Bone marrow (tissue), 2 donors: ENCODE measurements at regions not wholly inside any gene's neighbourhood (a gene's known extent, or its start where the extent isn't known, plus 50 kb on each side); places are given as distances from the start of the nearest gene placed in this dataset.

ENCODE experiments used
- DNase-seq, 2 donors: peaks; one replicate each; lab custom pipeline; 2025; lab: John Stamatoyannopoulos, UW

DNA sequence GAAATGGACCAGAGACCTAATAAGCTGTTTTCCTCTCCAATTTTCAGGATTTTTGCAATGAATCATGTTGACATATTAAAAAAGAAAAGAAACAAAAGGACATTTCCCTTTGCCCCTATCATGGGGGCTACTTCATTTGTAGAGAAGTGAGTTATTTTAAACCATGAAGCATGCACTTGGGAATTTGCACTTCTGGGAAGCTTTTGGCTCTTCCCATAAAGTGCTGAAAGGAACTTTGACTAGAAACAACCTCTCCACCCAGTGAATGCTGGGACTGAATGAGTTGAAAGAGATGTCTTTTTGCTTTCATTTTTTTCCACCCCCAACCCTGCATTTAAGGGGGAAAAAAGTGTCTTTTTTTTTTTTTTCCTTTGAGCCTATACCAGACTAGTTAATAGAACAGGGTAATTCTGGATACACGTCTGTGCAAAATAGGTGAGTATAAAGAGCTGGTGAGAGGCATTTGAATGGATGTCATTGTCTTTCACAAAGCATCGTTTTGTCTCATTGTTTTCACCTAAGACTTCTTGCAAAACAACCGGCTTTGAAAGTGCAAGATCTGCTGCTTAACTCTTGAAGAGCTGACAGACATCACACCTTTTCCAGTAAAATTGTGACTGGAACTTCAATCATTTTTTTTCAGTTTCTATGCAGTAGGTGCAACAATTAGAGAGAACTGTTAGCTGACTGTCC is 138.7 kb upstream of the BACH2 start:
- DNase-seq, result no peak

DNA sequence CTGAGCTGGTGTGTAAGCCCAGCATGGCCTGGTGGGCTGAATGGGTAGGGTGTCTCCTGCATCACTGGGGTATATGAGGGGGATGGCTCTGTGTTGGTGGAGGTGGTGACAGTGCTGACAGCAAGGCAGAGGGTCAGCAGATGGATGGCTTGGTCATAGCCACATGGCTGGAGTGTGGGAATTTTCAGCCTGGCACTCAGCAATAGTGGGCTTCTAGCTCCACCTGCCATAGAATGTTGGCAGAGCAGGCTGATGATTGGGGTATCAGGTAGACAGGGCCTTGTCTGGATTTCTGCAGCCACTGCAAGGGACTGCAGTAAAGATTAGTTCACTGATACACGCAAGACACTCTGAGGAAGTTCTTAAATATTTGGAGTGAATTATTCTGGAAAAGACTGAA is 137.5 kb upstream of the BACH2 start:
- no peak for DNase-seq

- no peak for DNase-seq
These were observed 136.3 kb upstream of the BACH2 start for GRCh38 chr6:90432937-90433336.

GRCh38 chr6:90432041-90432775 is 135.6 kb upstream of the BACH2 start:
- DNase-seq, result no peak

GRCh38 chr6:90431576-90431975 is 134.9 kb upstream of the BACH2 start:
- DNase-seq, result no peak

- DNase-seq, result no peak
These were observed 133.1 kb upstream of the BACH2 start for GRCh38 chr6:90429713-90430112.

- DNase-seq, result no peak
These were observed 131.9 kb upstream of the BACH2 start for GRCh38 chr6:90428514-90428913.

DNA sequence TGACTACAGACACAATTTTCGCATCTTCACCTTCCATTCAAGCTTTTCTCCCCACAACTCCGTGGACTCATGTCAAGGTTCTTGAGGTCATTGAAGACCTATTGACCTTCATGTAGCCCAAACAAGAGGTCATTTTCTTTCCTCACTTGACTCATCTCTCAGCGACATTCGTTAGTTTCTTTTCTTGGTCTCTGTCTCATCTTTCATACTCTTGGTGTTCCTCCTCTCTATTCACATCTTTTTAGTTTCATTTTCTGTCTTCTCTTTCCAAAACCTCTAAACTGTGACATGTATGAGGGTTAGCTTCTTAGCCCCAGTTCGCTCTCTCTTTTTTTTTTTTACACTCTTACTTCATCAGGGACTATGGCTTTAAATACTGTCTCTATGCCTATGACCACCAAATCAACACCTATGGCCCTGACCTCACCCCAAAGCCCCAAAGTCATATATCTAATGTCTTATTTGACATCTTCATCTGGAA is 128.6 kb upstream of the BACH2 start:
- DNase-seq, result no peak

DNA sequence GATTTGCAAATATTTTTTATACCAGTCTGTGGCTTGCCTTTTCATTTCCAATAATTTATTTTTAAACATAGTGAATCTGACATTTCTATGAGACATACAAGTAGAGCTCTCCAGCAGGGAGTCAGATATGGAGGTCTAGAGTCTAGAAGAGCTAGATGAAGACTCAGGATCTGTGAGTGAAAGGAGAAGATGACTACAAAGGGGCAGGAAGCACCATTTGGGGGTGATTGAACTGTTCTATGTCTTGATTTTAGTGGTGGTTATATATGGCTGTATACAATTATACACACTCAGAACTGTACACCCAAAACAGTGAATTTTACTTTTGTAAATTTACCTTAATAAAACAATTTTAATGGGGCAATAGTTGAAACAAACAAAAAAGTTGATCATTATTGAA is 127.9 kb upstream of the BACH2 start:
- DNase-seq, result no peak

DNA sequence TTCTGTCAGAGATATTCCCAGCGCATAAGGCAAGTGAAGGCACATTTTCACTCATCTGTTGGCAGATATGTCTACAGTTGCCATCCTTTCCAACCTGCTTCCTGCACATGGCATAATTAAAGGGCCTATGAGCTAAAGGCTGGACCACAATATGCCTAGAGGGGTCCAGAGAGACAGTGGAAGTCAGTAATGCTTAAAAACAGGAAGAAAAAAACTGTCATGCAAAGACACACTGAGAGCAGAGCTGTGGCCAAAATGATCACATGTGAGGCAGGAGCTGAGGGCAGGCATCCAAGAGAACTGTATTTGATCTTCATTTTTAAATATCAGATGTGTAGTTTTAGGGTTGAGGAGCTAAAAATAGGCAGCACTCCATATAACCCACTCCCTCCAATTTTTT is 125.0 kb upstream of the BACH2 start:
- no peak for DNase-seq

- DNase-seq, result no peak
These were observed 123.9 kb upstream of the BACH2 start for GRCh38 chr6:90420500-90420899.

DNA sequence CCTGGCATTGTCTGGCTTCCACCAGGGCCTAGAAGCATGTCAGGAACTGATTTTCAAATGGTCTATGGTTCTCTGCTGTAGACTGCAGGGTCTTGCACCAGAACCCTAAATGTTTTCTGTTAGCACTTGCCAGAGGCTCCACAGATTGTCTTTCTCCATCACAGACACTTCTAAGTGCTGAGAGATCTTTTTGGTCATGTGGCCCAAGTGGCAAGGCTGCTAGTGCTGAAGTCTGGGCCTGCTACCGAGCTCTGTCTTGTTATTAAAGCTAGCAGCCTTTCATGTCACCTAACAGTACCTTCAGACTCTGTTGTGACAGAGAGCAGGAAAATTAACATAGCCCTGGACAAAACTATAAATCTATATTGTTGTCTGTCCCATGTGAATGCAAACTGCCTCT is 120.7 kb upstream of the BACH2 start:
- no peak for DNase-seq

DNA sequence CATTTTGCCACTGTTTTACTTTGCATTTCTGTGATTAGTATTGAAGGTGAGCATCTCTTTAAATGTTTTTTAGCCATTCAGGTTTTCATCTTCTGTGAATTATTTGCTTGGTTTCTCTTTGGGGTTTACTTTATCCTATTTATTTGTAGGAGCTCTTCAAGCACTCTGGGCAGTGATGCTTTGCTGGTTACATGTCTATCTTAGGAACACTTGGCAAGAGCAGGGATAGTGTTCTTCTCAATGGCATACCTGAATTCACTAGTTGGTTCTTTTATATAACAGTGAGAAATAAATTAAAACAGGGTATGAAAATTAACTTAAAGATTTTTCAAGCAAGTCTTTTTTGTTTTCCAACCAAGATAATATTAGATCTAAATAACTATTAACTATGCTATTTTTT is 119.7 kb upstream of the BACH2 start:
- no peak for DNase-seq

GRCh38 chr6:90415178-90415577 is 118.5 kb upstream of the BACH2 start:
- DNase-seq, result no peak

GRCh38 chr6:90414352-90414751 is 117.7 kb upstream of the BACH2 start:
- no peak for DNase-seq

DNA sequence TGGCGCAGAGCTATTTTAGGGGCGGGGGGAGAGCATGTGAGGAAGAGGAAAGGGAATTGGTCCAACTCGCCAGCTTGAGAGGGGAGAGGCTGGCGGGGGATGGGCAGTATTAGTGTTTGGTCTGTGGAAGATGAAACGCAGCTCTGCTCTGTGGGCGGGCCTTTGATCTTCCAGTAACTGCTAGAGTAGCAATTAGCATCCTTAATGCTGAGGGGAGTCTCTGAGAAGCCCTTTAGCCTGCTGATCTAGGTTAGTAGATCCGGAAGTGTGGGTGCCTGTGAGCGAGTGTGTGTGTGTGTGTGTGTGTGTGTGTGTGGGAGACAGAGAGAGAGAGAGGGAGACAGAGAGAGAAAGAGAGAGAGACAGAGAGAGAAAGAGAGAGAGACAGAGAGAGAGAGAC is 117.2 kb upstream of the BACH2 start:
- no peak for DNase-seq

DNA sequence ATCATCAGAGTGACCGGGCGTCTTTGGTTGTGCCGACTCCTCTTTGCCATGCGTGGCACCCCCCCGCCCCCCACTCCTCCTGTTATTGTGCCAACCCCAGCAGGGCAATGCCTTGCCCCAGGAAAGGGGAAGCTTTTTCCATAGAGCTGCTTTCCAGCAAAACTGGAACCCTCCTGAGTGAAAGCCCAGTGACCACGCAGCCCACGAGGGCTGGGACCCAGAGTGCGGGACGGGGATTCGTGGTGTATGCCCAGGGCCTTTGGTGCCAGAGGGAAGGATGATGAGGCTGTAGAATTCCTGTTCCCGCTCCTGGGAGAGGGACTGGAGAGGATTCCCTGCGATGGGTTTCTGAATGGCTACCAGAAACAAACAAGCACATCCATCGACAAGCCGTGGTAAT is 116.8 kb upstream of the BACH2 start:
- no peak for DNase-seq

- DNase-seq, result no peak
These were observed 116.1 kb upstream of the BACH2 start for GRCh38 chr6:90412538-90413369.

GRCh38 chr6:90411292-90411781 is 114.7 kb upstream of the BACH2 start:
- no peak for DNase-seq

GRCh38 chr6:90409700-90410099 is 113.1 kb upstream of the BACH2 start:
- no peak for DNase-seq

GRCh38 chr6:90406957-90407356 is 110.3 kb upstream of the BACH2 start:
- no peak for DNase-seq

DNA sequence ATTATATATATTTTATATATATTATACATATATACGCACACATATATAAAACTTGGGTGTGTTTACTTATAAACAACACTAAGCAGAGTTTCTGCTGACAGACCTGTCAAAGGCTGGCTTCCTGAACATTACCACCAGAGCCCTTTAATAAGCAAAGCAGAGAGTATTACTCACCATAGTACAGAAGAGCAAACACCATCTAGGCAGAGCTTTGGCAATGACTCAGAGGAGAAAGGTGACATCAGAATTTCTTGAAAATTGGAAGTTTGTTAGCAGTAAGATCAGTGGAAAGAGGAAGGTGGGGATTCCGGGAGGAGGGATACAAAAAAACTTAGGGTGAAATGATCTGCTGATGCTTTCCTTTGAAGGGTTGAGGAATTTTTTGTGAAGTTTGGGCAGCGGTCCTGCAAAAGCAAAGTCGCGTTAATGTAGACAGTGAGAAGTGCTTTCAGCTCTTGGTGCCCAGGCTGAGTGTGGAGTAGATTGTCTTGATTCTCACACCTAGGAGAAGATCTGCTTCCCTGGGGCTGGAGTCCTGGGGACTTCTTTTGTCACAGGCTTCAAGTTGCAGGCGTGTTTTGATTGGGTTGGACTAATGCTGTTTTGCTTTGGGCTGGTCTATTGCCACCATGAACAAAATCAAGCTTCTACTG is 109.6 kb upstream of the BACH2 start:
- no peak for DNase-seq
